ENCODE measurements at regions not wholly inside any gene's neighbourhood (a gene's known extent, or its start where the extent isn't known, plus 50 kb on each side); places are given as distances from the start of the nearest gene placed in this dataset.
A peak's percentile ranks its signal among the peaks of the same experiment; 100 is the strongest.

- H3K27ac ChIP-seq = no peak overlapping the region
- no peak overlapping the region for H3K4me3 ChIP-seq
These were observed 188.3 kb upstream of the RPS6KA3 start for GRCh38 chrX:20455001-20455400.

GRCh38 chrX:20454117-20454516, 187.4 kb upstream of the RPS6KA3 start:
- Histone ChIP-seq H3K27ac (peak overlapping the region in 1 of 21 experiments; percentile 23), H3K4me3 (no peak overlapping the region)

DNA sequence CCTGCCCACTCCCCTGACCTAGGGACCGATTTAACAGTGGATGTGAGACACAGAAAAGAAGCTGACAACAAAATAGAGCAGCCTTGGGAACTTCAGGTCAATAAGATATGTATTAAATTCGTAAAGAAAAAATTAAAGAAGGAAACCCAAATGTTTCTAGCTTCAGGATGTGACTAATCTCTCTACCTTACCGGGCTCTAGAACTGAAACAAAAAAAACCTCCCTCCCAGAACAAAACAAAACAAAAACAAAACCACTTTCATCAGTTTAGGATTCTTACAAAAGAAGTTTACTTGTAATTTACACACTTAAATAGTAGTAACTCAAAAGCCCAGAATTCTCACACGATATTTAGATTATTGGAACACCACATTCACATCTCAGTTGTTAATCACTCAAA, 185.8 kb upstream of the RPS6KA3 start:
- H3K27ac ChIP-seq = peak overlapping the region in 2 of 21 experiments; percentile 1 to 55
- no peak overlapping the region for H3K4me3 ChIP-seq

- H3K4me3 ChIP-seq = no peak overlapping the region
- H3K27ac ChIP-seq = peak overlapping the region in 1 of 21 experiments; percentile 1
These were observed 185.2 kb upstream of the RPS6KA3 start for GRCh38 chrX:20451929-20452328.

DNA sequence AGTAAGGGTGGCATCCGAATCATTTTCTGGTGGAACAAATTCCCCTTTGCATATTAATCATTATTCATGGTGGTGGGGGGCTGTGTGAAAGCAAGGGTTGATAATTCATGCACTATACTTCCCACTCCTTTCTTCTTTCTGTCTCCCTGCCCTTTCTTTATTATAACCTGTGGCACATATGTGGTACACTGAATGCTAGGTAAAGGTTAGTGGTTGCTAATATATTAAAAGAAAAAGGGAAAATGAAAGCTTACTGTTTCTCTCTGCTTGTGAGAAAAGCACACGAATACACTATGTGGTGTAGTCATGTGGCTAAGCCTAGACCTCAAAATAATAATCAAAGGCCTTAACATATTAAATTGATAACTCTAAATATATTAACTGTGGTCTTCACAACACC, 178.4 kb upstream of the RPS6KA3 start:
- no peak overlapping the region for H3K27ac ChIP-seq
- H3K4me3 ChIP-seq = no peak overlapping the region

DNA sequence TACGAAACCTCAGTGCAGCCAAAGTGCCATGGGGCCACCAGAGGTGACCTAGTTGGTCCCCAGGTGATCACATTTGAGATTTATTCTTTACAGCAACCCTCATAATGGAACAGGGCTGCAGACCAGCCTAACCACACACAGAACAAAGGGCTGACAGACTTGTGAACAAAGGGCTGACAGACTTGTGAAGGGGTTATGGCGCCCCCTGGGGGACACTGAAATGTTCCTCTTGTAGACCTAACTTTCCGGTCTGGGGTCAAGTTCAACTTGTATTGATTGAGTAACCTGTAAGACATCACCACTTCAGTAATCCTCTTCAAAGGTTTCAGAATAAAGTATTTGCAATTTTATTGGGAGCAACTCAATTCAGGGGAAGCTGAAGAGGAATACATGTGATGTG, 175.9 kb upstream of the RPS6KA3 start:
- Histone ChIP-seq H3K27ac (no peak overlapping the region), H3K4me3 (no peak overlapping the region)

GRCh38 chrX:20441123-20441522, 174.4 kb upstream of the RPS6KA3 start:
- H3K4me3 ChIP-seq = no peak overlapping the region
- H3K27ac ChIP-seq = no peak overlapping the region

- Histone ChIP-seq H3K4me3 (no peak overlapping the region), H3K27ac (no peak overlapping the region)
These were observed 172.3 kb upstream of the RPS6KA3 start for GRCh38 chrX:20438871-20439526.

DNA sequence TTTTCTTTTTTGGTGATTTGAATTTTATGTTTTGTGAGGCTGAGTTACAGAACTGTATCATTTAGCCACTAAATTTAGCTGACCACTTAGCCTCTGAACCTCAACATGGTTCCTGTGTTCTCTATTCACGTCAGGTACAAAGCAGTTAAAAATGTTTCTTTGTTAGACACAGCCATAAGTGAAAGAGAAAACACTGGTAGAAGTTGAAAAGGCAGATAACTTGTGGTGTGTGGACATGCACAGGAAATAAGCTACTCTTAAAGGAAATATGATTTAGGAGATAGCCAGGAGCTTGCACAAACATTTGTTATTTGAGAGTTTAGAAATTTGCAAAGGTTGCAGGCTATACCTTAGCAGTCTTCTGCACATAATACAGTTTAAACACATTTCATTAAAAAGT, 171.0 kb upstream of the RPS6KA3 start:
- Histone ChIP-seq H3K4me3 (no peak overlapping the region), H3K27ac (peak overlapping the region in 3 of 21 experiments; percentile 11 to 74 (median 14))

- Histone ChIP-seq H3K4me3 (no peak overlapping the region), H3K27ac (peak overlapping the region in 1 of 21 experiments; percentile 23)
These were observed 169.2 kb upstream of the RPS6KA3 start for GRCh38 chrX:20435913-20436312.

- Histone ChIP-seq H3K27ac (no peak overlapping the region), H3K4me3 (no peak overlapping the region)
These were observed 168.3 kb upstream of the RPS6KA3 start for GRCh38 chrX:20434986-20435385.

GRCh38 chrX:20433388-20433775, 166.7 kb upstream of the RPS6KA3 start:
- H3K27ac ChIP-seq = peak overlapping the region in 1 of 21 experiments; percentile 14
- H3K4me3 ChIP-seq = no peak overlapping the region

GRCh38 chrX:20432746-20433387, 166.2 kb upstream of the RPS6KA3 start:
- no peak overlapping the region for H3K4me3 ChIP-seq
- peak overlapping the region in 1 of 21 experiments; percentile 14 for H3K27ac ChIP-seq

DNA sequence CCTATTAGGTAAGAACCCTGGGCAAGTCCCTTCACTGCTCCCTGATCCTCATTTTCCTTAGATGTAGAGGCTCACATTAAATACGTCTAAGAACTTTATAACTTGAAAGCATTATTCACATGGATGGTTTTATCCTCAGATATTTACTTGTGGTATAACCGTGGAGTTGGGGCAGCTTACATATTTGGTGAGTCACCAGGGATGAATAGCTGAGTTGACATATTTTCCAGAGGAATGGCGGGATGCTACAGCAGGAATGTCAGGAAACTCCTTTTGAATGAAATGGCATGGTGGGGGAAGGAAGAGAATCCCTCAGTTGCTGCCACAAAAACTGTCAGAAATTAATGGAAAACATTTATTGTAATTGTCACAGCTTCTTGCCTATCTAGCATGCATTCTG, 165.3 kb upstream of the RPS6KA3 start:
- no peak overlapping the region for H3K27ac ChIP-seq
- H3K4me3 ChIP-seq = no peak overlapping the region

DNA sequence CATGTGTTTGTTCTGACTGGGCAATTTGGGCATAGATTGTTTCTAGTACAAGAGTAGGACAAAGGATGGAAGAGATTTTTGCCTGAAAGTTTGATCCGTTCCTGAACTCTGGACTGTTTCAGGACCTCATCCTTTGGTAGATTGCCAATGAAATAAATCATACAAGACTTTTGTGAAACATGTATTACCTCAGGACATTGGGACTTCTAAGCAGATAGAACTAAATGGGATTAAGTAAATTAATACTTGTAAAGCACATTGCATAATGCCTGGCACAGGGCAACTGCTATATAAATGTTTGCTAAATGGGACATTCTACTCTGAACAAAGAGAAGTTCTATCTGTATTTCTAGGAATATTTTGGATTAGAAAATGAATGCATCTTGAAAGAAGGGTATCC, 164.8 kb upstream of the RPS6KA3 start:
- no peak overlapping the region for H3K27ac ChIP-seq
- H3K4me3 ChIP-seq = no peak overlapping the region

DNA sequence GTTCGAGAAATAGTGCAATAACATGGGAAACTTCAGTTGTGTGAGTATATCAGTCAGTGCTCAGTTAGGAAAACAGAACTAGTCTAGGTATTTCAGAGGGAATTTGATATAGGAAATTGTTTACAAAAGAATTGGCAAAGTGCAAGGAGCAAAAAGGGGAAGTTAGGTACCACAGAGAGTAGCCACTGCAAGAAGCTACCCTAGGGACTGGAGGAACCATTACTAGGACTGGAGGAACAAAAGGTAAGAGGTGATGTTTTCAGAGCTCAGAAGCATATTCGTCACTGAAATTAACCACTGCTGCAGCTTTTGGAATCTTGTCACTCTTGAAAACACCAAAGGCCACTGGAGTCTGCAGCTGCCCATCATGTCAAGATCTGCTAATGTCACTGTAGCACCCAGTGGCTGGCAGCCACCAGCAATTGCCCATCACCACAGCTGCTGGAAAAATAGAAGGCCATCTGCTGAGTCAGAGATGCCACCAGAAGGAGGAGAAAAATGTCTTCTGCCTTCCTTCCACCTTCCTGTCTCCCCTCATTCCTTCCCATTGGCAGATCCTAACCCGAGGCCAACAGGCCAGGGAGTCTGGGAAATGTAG, 160.6 kb upstream of the RPS6KA3 start:
- Histone ChIP-seq H3K4me3 (no peak overlapping the region), H3K27ac (no peak overlapping the region)

GRCh38 chrX:20421697-20422096, 155.0 kb upstream of the RPS6KA3 start:
- no peak overlapping the region for H3K27ac ChIP-seq
- no peak overlapping the region for H3K4me3 ChIP-seq

GRCh38 chrX:20421275-20421674, 154.6 kb upstream of the RPS6KA3 start:
- no peak overlapping the region for H3K4me3 ChIP-seq

GRCh38 chrX:20420058-20420457, 153.3 kb upstream of the RPS6KA3 start:
- no peak overlapping the region for H3K27ac ChIP-seq

More at GRCh38 chrX:20421275-20421674, 154.6 kb upstream of the RPS6KA3 start:
- no peak overlapping the region for H3K27ac ChIP-seq

DNA sequence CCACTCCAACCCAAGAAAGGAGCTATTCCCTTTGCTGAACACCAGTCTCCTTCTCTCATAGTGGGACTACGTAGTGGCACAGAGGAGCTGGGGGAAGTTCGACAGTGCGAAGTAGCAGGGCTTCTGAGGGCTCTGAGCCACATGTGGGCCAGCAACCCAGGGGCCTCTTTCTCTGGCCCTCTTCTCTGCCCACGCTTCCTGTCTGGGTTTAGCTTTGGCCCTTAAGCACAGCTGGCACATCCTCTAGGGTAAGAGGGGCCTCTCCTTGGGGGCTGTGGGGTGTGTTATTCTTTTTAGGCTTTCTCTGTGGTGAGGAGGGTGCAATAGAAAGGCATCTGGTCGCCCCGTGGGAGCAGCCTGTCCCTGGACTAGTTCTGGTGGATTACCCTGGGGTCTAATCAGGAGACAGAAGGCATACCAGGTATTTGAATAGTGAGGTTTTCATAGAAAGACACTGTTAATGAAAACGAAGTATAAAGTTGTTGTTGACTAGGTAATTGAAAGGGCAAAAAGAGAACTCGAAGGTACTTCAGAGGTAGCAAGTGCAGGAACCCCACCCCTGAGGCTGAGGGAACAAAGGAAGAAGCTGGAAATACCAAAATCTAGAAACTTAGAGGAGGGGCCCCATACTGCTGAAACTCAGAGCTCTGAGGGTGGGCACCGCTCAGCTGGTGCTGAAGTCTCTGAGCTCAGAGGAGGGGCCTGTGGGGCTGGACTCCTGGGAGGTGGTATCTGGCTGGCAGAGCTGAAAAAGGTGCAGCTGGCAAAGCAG, 151.9 kb upstream of the RPS6KA3 start:
- H3K4me3 ChIP-seq = no peak overlapping the region
- peak overlapping the region in 1 of 21 experiments; percentile 42 for H3K27ac ChIP-seq

More at GRCh38 chrX:20420058-20420457, 153.3 kb upstream of the RPS6KA3 start:
- H3K4me3 ChIP-seq = no peak overlapping the region
